ENCODE measurements at regions not wholly inside any gene's neighbourhood (a gene's known extent, or its start where the extent isn't known, plus 50 kb on each side); places are given as distances from the start of the nearest gene placed in this dataset.
A peak's percentile ranks its signal among the peaks of the same experiment; 100 is the strongest.
"Not testable (repeated sequence)": the region's sequence is repeated elsewhere in the genome, so short reads cannot be mapped to it uniquely, and the experiment has no call there.

DNA sequence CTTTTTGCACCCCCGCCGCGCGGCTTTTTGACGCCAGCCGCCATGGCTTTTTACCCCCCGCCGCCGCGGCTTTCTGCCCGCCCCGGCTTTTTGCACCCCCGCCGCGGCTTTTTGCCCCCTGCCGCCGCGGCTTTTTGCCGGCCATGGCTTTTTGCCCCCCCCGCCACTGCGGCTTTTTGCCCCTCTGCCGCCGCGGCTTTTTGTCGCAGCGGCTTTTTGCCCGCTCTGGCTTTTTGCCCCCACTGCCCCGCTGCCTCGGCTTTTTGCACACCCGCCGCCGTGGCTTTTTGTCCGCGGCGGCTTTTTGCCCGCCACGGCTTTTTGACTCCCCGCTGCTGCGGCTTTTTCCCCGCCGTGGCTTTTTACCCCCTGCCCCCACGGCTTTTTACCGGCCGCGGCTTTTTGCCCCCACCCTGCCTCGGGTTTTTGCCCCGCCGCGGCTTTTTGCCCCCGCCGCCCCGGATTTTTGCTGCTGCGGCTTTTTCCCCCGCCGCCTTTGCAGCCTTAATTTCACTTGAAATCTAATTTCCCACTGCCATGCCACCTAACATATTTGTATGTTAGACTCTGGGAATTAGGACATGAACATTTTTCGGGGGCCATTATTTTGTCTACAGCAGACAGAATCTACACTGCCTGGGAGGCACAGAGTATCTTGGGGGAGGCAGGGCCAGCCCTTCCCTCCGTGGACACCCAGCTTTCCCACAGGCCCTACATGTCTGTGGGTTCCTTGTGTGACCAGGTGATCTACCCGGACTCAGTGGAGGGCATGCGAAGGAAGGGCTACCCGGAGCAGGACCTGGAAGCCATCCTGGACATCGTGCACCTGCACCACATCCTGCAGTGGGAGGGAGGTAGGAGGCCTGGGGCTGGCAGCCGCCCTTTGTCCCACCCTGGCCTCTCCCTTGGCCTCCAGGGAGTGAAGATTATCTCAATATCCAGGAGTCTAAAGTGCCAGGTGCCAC is 3031.0 kb upstream of the TEKT4 start:
- Histone ChIP-seq H3K4me1 (peaks cover 0 to 7% (median 0%) of the 10 kb centered on the region in 4 donors), H3K27ac (no peak overlapping the region), H3K4me3 (peak overlapping the region in 1 of 4 donors; percentile 17), H3K36me3 (no peaks in the 10 kb centered on the region), H3K27me3 (peaks cover 0 to 29% of the 10 kb centered on the region in 2 donors), H3K9me3 (peaks cover 0 to 9% (median 0%) of the 10 kb centered on the region in 4 donors)
- no peak for DNase-seq (ENCODE audit: low spot score in 2 of 2)
- TF ChIP-seq, protein P1, sequence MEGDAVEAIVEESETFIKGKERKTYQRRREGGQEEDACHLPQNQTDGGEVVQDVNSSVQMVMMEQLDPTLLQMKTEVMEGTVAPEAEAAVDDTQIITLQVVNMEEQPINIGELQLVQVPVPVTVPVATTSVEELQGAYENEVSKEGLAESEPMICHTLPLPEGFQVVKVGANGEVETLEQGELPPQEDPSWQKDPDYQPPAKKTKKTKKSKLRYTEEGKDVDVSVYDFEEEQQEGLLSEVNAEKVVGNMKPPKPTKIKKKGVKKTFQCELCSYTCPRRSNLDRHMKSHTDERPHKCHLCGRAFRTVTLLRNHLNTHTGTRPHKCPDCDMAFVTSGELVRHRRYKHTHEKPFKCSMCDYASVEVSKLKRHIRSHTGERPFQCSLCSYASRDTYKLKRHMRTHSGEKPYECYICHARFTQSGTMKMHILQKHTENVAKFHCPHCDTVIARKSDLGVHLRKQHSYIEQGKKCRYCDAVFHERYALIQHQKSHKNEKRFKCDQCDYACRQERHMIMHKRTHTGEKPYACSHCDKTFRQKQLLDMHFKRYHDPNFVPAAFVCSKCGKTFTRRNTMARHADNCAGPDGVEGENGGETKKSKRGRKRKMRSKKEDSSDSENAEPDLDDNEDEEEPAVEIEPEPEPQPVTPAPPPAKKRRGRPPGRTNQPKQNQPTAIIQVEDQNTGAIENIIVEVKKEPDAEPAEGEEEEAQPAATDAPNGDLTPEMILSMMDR (IDR thresholded peaks at IDR 0.05): no peak
- no peak for TF ChIP-seq EP300 (IDR thresholded peaks at IDR 0.05)
- no peak for TF ChIP-seq POLR2A (IDR thresholded peaks at IDR 0.05)
- 16 to 23% methylated on average over 57 to 60 of the region's 62 CpGs for WGBS, 2 donors

DNA sequence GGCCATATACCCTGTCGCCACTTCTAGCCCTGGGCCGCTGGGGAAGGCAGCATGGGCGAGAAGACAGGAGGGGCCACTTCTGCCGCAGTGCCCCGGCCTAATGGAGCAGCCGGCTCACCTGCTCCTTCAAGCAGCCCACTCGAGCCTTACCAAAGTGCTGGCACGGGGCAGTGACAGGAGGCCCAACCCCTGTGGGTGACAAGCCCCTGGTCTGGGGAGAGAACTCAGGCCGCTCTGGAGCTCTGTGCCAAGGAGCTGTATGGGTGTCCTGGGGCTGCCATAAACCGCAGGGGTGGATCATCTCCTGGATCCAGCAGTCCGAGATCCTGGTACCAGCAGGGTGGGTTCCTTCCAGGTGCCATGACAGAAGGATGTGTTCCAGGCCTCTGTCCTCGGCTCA is 3029.0 kb upstream of the TEKT4 start:
- H3K4me1 ChIP-seq; H3K4me3 ChIP-seq; H3K27ac ChIP-seq; H3K36me3 ChIP-seq; DNase-seq (ENCODE audit: low spot score in 2 of 2); H3K9me3 ChIP-seq: not testable (repeated sequence)
- H3K27me3 ChIP-seq: peaks cover 0 to 29% of the 10 kb centered on the region in 2 donors
- WGBS, 2 donors: 84 to 90% methylated on average over 6 to 12 of the region's 12 CpGs

DNA sequence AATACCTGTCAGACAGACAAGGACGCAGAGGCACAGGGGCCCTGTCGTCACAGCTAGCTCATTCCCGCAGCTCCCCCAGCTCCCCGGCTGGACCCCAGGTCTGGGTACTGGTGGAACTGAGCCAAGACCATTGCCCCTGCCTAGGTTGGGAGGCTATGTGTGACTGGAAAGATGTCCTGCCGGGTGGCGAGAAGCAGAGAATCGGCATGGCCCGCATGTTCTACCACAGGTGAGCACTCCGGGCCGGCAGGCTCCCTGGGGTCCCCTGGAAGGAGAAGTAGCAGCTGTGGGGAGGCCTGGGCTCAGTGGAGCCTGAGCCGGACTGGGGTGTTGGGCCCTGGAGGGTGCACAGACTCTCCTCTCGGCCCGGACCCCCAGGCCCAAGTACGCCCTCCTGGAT is 3028.3 kb upstream of the TEKT4 start:
- H3K36me3 ChIP-seq; H3K4me3 ChIP-seq; H3K27ac ChIP-seq; H3K9me3 ChIP-seq; H3K4me1 ChIP-seq; DNase-seq (ENCODE audit: low spot score in 2 of 2): not testable (repeated sequence)
- H3K27me3 ChIP-seq: peaks cover 0 to 29% of the 10 kb centered on the region in 2 donors
- 85 to 94% methylated on average over 8 to 9 of the region's 14 CpGs for WGBS, 2 donors

DNA sequence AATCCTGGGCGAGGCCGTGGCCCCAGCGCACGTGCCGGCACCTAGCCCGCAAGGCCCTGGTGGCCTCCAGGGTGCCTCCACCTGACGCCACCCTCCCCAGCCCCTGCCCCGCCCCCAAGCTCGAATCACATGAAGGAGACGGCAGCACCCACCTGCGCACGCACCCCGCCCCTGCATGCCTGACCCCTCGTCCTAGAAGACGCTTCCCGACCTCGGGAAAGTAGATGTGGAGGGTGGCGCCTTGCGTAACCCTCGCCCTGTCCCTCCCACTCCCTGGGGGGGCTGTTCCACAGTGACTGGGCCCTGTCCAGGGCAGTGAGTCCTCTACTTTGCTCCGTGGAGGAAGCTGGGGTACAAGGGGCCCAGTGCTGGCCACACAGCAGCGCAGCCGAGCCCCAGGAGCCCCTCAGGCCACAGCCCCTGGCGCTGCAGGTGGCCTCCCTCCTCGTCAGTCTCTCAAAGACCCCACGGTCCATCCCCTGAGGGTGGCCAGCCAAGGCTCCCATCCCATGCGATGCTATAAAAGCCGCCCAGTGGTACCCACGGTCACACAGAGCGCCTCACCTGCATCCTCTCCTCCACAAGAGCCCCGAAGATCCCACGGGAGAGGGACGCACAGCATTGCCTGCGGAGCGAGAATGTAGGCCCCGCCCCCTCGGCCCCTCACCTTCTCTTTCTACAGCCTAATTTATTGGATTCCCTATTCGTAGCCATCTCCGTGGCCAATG is 3027.3 kb upstream of the TEKT4 start:
- H3K4me3 ChIP-seq; DNase-seq (ENCODE audit: low spot score in 2 of 2): not testable (repeated sequence)
- WGBS, 2 donors: 91 to 93% methylated on average over 30 to 34 of the region's 39 CpGs

DNA sequence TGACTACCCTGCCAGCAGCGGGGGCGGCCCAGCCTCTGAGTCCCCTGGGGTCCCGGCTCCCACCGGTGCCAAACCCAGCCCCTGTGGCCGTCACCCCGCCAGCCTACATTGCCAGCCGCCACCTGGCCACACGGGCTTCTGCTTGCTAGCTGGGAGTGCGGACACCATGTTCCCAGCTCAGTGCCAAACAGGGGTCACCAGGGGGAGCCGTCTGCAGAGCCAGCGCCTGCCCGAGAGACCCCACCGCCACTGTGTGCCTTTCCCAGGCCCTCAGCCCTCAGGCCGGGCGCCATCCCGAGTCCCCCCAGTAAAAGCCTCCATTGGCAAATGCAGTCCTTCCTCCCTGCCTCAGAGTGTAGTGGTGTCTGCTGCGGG is 3026.8 kb upstream of the TEKT4 start:
- not testable (repeated sequence) for H3K36me3 ChIP-seq; DNase-seq (ENCODE audit: low spot score in 2 of 2); H3K9me3 ChIP-seq; H3K4me3 ChIP-seq; H3K4me1 ChIP-seq; H3K27ac ChIP-seq
- H3K27me3 ChIP-seq: peaks cover 0 to 29% of the 10 kb centered on the region in 2 donors
- WGBS, 2 donors: 87 to 89% methylated on average over 11 to 17 of the region's 17 CpGs

More for the DNA sequence above, 3027.3 kb upstream of the TEKT4 start:
- H3K4me1 ChIP-seq, H3K27ac ChIP-seq, H3K9me3 ChIP-seq, H3K36me3 ChIP-seq: not testable (repeated sequence)
- peaks cover 0 to 29% of the 10 kb centered on the region in 2 donors for H3K27me3 ChIP-seq

DNA sequence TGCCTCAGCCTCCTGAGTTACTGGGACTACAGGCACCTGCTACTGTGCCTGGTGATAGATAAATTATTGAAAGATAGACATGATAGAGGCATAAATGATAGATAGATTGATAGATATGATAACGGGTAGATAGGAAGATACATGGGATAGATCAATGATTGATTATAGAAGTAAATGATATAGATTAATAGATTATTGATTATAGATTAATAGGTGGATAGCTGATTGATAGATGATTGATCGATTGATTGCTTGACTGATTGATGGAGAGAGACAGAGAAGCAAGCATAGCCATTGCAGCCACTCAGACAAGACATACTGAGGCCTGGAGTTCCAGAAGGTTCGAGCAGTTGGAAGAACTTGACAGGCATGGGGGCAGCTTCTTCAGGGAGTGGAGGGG is 3024.8 kb upstream of the TEKT4 start:
- H3K27me3 ChIP-seq; H3K4me3 ChIP-seq; H3K27ac ChIP-seq; H3K36me3 ChIP-seq; H3K4me1 ChIP-seq; DNase-seq (ENCODE audit: low spot score in 2 of 2): not testable (repeated sequence)
- peaks cover 0 to 14% (median 0%) of the 10 kb centered on the region in 4 donors for H3K9me3 ChIP-seq
- 80 to 85% methylated on average over 3 of the region's 3 CpGs for WGBS, 2 donors

DNA sequence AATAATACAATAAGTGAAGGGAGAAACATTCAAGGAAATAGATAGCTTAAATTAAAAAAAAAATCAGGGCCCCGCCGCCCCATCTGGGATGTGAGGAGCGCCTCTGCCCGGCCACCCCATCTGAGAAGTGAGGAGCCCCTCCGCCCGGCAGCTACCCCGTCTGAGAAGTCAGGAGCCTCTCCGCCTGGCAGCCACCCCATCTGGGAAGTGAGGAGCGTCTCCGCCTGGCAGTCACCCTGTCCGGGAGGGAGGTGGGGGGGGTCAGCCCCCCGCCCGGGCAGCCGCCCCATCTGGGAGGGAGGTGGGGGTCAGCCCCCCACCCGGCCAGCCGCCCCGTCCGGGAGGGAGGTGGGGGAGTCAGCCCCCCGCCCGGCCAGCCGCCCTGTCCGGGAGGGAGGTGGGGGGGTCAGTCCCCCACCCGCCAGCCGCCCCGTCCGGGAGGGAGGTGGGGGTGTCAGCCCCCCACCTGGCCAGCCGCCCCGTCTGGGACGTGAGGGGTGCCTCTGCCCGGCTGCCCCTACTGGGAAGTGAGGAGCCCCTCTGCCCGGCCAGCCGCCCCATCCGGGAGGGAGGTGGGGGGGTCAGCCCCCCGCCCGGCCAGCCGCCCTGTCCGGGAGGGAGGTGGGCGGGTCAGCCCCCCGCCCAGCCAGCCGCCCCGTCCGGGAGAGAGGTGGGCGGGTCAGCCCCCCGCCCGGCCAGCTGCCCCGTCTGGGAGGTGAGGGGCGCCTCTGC is 3019.4 kb upstream of the TEKT4 start:
- not testable (repeated sequence) for H3K4me1 ChIP-seq
- 94 to 96% methylated on average over 26 to 27 of the region's 47 CpGs for WGBS, 2 donors

DNA sequence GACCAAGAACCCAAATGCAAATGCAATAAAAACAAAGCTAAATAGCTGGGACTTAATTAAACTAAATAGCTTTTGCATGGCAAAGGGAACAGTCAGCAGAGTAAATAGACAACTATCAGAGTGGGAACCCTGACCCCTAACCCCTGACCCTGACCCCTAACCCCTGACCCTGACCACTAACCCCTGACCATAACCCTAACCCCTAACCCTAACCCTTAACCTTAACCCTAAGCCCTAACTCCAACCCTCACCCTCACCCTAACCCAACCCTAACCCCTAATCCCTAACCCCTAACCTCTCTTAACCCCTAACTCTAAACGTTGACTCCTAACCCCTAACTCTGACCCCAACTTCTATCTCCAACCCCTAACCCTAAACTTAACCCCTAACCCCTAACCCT is 3014.3 kb upstream of the TEKT4 start:
- H3K36me3 ChIP-seq; H3K27ac ChIP-seq; H3K4me3 ChIP-seq; H3K9me3 ChIP-seq; H3K27me3 ChIP-seq; H3K4me1 ChIP-seq; DNase-seq (ENCODE audit: low spot score in 2 of 2): not testable (repeated sequence)
- 42% methylated on average over 1 of the region's 1 CpG for WGBS, 2 donors

More for the DNA sequence above, 3019.4 kb upstream of the TEKT4 start:
- H3K36me3 ChIP-seq; DNase-seq (ENCODE audit: low spot score in 2 of 2); H3K4me3 ChIP-seq; H3K27ac ChIP-seq; H3K9me3 ChIP-seq; H3K27me3 ChIP-seq: not testable (repeated sequence)

DNA sequence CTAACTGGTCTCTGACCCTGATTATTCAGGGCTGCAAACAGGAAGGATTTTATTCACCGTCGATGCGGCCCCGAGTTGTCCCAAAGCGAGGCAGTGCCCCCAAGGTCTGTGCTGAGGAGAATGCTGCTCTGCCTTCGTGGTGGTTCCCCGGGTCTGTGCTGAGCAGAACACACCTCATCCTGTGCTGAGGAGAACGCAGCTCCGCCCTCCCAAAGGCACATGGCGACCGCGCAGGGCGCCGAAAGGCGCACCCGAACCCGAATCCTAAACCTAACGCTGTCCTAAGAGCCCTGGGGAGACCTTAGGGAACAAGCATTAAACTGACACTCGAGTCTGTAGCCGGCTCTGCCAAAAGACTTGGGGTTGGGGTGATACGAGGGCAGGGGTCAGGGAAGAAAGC is 3013.5 kb upstream of the TEKT4 start:
- H3K4me1 ChIP-seq; H3K36me3 ChIP-seq; H3K27ac ChIP-seq; H3K27me3 ChIP-seq; DNase-seq (ENCODE audit: low spot score in 2 of 2); H3K4me3 ChIP-seq; H3K9me3 ChIP-seq: not testable (repeated sequence)
- 80 to 83% methylated on average over 21 of the region's 21 CpGs for WGBS, 2 donors

DNA sequence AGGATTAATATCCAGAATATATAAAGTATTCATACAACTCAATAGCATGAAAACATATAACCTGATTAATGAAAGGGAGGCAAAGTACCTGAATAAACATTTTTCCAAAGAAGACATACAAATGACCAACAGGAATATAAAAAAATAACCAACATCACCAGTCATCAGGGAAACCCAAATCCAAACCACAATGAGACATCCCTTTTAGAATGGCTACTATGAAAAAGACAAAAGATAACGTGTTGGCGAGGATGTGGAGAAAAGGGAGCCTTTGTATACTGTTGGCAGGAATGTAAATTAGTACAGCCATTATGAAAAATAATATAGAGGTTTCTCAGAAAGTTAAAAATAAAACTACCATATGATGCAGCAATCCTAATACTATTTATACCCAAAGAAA is 2999.5 kb upstream of the TEKT4 start:
- not testable (repeated sequence) for H3K36me3 ChIP-seq; H3K27ac ChIP-seq; H3K27me3 ChIP-seq; H3K4me1 ChIP-seq; DNase-seq (ENCODE audit: low spot score in 2 of 2); H3K9me3 ChIP-seq; H3K4me3 ChIP-seq
- WGBS, 2 donors: 63 to 65% methylated on average over 2 of the region's 2 CpGs

DNA sequence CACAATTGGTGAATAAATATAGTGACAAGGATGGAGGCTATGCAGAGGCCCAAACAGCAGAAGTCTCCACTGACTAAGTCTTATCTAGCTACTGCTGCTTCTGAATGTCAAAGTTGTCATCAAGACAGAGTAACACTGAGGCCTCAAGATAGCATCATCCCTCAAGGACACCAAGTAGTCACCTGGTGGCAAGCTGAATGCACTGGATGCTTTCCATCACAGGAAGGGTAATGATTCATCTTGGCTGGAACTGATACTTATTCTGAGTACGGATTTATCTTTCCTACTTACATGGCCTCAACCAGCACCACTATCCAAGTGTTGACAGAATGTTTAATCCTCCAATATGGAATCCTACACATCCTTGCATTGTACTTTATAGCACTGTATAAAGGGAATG is 2997.8 kb upstream of the TEKT4 start:
- DNase-seq (ENCODE audit: low spot score in 2 of 2); H3K36me3 ChIP-seq; H3K27me3 ChIP-seq; H3K27ac ChIP-seq; H3K9me3 ChIP-seq; H3K4me1 ChIP-seq; H3K4me3 ChIP-seq: not testable (repeated sequence)
- 70 to 82% methylated on average over 1 of the region's 1 CpG for WGBS, 2 donors
